Stimulated activated CD4-positive, alpha-beta T cell treated with anti-CD3 and anti-CD28 coated beads, TNF-alpha, amount 100 ng/mL, for 24 hours (primary cell): ENCODE measurements at regions not wholly inside any gene's neighbourhood (a gene's known extent, or its start where the extent isn't known, plus 50 kb on each side); places are given as distances from the start of the nearest gene placed in this dataset.
A peak's percentile ranks its signal among the peaks of the same experiment; 100 is the strongest.
"Not testable (repeated sequence)": the region's sequence is repeated elsewhere in the genome, so short reads cannot be mapped to it uniquely, and the experiment has no call there.

Source experiments
- DNase-seq, 3 experiments: peaks; one replicate each; pipeline ENCODE4 v3.0.0-alpha.2; 2020; ENCODE audit warnings: low read depth in 3 of 3

DNA sequence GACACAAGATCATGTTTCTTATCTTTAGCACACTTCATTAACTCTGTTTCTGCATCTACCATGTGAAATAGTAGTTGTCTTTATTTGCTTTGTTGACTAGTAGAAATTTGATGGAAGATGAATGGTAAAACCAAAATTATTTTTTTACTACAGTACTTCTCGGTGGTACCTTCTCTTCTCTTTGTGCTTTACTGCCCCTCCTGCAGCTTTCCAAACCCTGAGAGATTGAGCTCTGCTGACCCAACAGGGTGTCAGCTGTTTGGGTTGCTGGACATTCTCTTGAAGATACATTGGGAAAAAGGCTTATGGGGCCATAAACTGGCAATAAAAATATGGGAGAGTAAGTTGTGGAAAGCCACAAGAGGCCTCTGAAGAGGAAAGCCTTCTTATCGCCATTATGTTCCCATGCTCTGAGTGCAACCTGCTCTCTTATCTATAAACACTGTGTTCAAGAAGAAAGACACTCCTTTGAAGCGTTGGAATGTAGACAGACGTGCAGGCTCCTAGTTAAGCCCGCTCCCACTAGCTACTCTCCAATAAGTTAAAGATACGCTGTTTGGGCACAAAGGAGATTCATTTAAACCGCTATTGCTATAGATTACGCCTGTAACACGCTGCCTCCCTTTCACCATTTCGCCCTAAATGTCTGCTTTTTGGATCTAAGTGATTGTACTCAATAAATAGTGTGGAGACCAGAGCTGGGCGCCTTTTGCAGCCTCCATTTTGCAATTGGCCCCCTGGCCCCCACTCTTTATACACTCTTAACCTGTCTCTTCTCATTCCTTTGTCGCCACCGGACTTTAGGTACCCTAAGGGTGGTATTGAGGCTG is 60.1 kb upstream of the PRSS16 start:
- no peak for DNase-seq

- peak in 1 of 3 experiments; percentile 8 for DNase-seq
Measured at GRCh38 chr6:27188061-27188884, 59.2 kb upstream of the PRSS16 start.

GRCh38 chr6:27188885-27189418 is 58.5 kb upstream of the PRSS16 start:
- peak in 1 of 3 experiments; percentile 35 for DNase-seq

DNA sequence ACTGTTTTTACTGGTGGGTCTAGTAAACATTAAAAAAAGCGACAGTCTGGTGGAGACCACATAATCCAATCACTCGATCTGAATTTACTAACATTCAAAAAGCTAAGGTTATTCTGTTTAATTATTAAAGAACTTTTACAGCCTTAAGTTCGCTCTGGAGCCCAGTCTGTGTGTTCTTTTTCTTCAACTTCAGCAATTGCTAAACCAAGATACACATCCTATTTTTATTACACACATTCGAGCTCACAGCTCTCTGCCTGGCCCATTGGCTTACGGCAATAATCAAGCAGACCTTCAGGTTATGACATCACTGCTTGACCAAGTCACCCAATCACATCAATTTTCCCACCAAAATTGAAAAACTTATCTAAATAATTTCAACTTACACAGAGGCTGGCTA is 57.4 kb upstream of the PRSS16 start:
- DNase-seq: no peak

DNA sequence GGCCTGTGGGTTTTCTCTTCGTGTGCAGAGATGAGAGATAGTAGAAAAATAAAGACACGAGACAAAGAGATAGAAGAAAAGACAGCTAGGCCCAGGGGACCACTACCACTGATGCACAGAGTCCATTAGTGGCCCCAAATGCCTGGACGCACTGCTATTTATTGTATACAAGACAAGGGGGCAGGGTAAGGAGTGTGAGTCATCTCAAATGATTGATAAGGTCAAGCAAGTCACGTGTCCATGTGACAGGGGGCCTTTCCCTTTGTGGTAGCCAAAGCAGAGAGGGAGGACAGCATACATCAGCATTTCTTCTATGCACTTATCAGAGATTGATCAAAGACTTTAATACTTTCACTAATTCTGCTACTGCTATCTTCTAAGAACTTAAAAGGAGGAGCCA is 53.0 kb upstream of the PRSS16 start:
- DNase-seq: not testable (repeated sequence)

DNA sequence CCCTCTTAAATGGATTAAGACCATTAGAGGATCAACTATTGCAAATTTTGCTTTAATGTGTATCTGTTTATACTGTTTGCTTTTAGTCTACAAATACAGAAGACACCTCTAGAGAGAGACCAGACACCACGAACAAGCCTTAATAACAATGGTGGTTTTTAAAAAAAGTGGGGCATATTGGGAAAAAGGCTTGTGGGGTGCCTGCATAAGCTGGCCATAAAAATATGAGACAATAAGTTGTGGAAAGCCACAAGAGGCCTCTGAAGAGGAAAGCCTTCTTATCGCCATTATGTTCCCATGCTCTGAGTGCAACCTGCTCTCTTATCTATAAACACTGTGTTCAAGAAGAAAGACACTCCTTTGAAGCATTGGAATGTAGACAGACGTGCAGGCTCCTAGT is 52.0 kb upstream of the PRSS16 start:
- not testable (repeated sequence) for DNase-seq
